ENCODE measurements at regions not wholly inside any gene's neighbourhood (a gene's known extent, or its start where the extent isn't known, plus 50 kb on each side); places are given as distances from the start of the nearest gene placed in this dataset.

- Histone ChIP-seq H3K4me1 (ENCODE audit: control insufficient read depth in 1 of 2, insufficient read depth in 1 of 2, low read depth in 1 of 2, low read length in 1 of 2) (no peaks in the 10 kb centered on the region), H3K9me3 (no peaks in the 10 kb centered on the region), H3K36me3 (no peaks in the 10 kb centered on the region), H3K4me3 (ENCODE audit: low read depth in 1 of 2, low read length in 1 of 2) (no peak overlapping the region), H3K27me3 (no peaks in the 10 kb centered on the region), H3K27ac (no peak overlapping the region)
- TF ChIP-seq CTCF (IDR thresholded peaks at IDR 0.05), result no peak
Observed at GRCh38 chr20:39312676-39313075, 350.5 kb downstream of the DHX35 start.

- Histone ChIP-seq H3K27me3 (no peaks in the 10 kb centered on the region), H3K9me3 (no peaks in the 10 kb centered on the region), H3K27ac (no peak overlapping the region), H3K4me1 (ENCODE audit: control insufficient read depth in 1 of 2, insufficient read depth in 1 of 2, low read depth in 1 of 2, low read length in 1 of 2) (no peaks in the 10 kb centered on the region), H3K36me3 (no peaks in the 10 kb centered on the region), H3K4me3 (ENCODE audit: low read depth in 1 of 2, low read length in 1 of 2) (no peak overlapping the region)
- TF ChIP-seq CTCF (IDR thresholded peaks at IDR 0.05), result no peak
Observed at GRCh38 chr20:39311851-39312506, 349.8 kb downstream of the DHX35 start.

GRCh38 chr20:39310363-39310995 is 348.3 kb downstream of the DHX35 start:
- Histone ChIP-seq H3K27me3 (no peaks in the 10 kb centered on the region), H3K36me3 (no peaks in the 10 kb centered on the region), H3K27ac (no peak overlapping the region), H3K4me3 (ENCODE audit: low read depth in 1 of 2, low read length in 1 of 2) (no peak overlapping the region), H3K9me3 (no peaks in the 10 kb centered on the region), H3K4me1 (ENCODE audit: control insufficient read depth in 1 of 2, insufficient read depth in 1 of 2, low read depth in 1 of 2, low read length in 1 of 2) (no peaks in the 10 kb centered on the region)
- TF ChIP-seq CTCF (IDR thresholded peaks at IDR 0.05), result no peak

GRCh38 chr20:39309458-39309857 is 347.3 kb downstream of the DHX35 start:
- TF ChIP-seq CTCF (IDR thresholded peaks at IDR 0.05), result no peak
- H3K27me3 ChIP-seq, result no peaks in the 10 kb centered on the region
- no peak overlapping the region for H3K27ac ChIP-seq
- no peaks in the 10 kb centered on the region for H3K9me3 ChIP-seq
- no peaks in the 10 kb centered on the region for H3K36me3 ChIP-seq
- no peaks in the 10 kb centered on the region for H3K4me1 ChIP-seq (ENCODE audit: control insufficient read depth in 1 of 2, insufficient read depth in 1 of 2, low read depth in 1 of 2, low read length in 1 of 2)
- H3K4me3 ChIP-seq (ENCODE audit: low read depth in 1 of 2, low read length in 1 of 2), result no peak overlapping the region

- Histone ChIP-seq H3K36me3 (no peaks in the 10 kb centered on the region), H3K4me1 (ENCODE audit: control insufficient read depth in 1 of 2, insufficient read depth in 1 of 2, low read depth in 1 of 2, low read length in 1 of 2) (no peaks in the 10 kb centered on the region), H3K27me3 (no peaks in the 10 kb centered on the region), H3K9me3 (no peaks in the 10 kb centered on the region), H3K27ac (no peak overlapping the region), H3K4me3 (ENCODE audit: low read depth in 1 of 2, low read length in 1 of 2) (no peak overlapping the region)
- TF ChIP-seq CTCF (IDR thresholded peaks at IDR 0.05), result no peak
Observed at GRCh38 chr20:39302312-39302711, 340.2 kb downstream of the DHX35 start.

Measured in neutrophil (primary cell).